ENCODE measurements at regions not wholly inside any gene's neighbourhood (a gene's known extent, or its start where the extent isn't known, plus 50 kb on each side); places are given as distances from the start of the nearest gene placed in this dataset.
"Not testable (repeated sequence)": the region's sequence is repeated elsewhere in the genome, so short reads cannot be mapped to it uniquely, and the experiment has no call there.

- DNase-seq (ENCODE audit: low read depth in 3 of 3, low spot score in 2 of 3): no peak
Observed at GRCh38 chr2:109052922-109053321, 63.9 kb upstream of the EDAR start.

- peak in 1 of 3 donors; percentile 29 for DNase-seq (ENCODE audit: low read depth in 3 of 3, low spot score in 2 of 3)
Observed at GRCh38 chr2:109049022-109049421, 60.0 kb upstream of the EDAR start.

- no peak for DNase-seq (ENCODE audit: low read depth in 3 of 3, low spot score in 2 of 3)
Observed at GRCh38 chr2:109048163-109048562, 59.1 kb upstream of the EDAR start.

GRCh38 chr2:109047569-109047968 lies 58.5 kb upstream of the EDAR start:
- DNase-seq (ENCODE audit: low read depth in 3 of 3, low spot score in 2 of 3): not testable (repeated sequence)

GRCh38 chr2:109046925-109047508 lies 58.0 kb upstream of the EDAR start:
- DNase-seq (ENCODE audit: low read depth in 3 of 3, low spot score in 2 of 3): no peak

- DNase-seq (ENCODE audit: low read depth in 3 of 3, low spot score in 2 of 3): no peak
Observed at GRCh38 chr2:109045505-109045904, 56.5 kb upstream of the EDAR start.

- no peak for DNase-seq (ENCODE audit: low read depth in 3 of 3, low spot score in 2 of 3)
Observed at GRCh38 chr2:109038992-109039391, 50.0 kb upstream of the EDAR start.

Data from right renal cortex interstitium (tissue), 3 donors.